ENCODE measurements at regions not wholly inside any gene's neighbourhood (a gene's known extent, or its start where the extent isn't known, plus 50 kb on each side); places are given as distances from the start of the nearest gene placed in this dataset.

GRCh38 chr7:41241641-41242040 is 461.2 kb downstream of the INHBA start:
- no peak for DNase-seq (ENCODE audit: low read depth)

- DNase-seq (ENCODE audit: low read depth): no peak
Measured at GRCh38 chr7:41239596-41239995, 463.3 kb downstream of the INHBA start.

GRCh38 chr7:41238851-41239331 is 464.0 kb downstream of the INHBA start:
- DNase-seq (ENCODE audit: low read depth): no peak

GRCh38 chr7:41237956-41238355 is 464.9 kb downstream of the INHBA start:
- no peak for DNase-seq (ENCODE audit: low read depth)

- DNase-seq (ENCODE audit: low read depth): no peak
Measured at GRCh38 chr7:41232086-41232485, 470.8 kb downstream of the INHBA start.

- no peak for DNase-seq (ENCODE audit: low read depth)
Measured at GRCh38 chr7:41224063-41224763, 478.7 kb downstream of the INHBA start.

- DNase-seq (ENCODE audit: low read depth): no peak
Measured at GRCh38 chr7:41222746-41223145, 480.1 kb downstream of the INHBA start.

- DNase-seq (ENCODE audit: low read depth): no peak
Measured at GRCh38 chr7:41220266-41220665, 482.6 kb downstream of the INHBA start.

GRCh38 chr7:41219276-41219675 is 483.6 kb downstream of the INHBA start:
- no peak for DNase-seq (ENCODE audit: low read depth)

- DNase-seq (ENCODE audit: low read depth): no peak
Measured at GRCh38 chr7:41217306-41217705, 485.6 kb downstream of the INHBA start.

GRCh38 chr7:41207141-41207540 is 495.7 kb downstream of the INHBA start:
- DNase-seq (ENCODE audit: low read depth): no peak

- no peak for DNase-seq (ENCODE audit: low read depth)
Measured at GRCh38 chr7:41206267-41206666, 496.6 kb downstream of the INHBA start.

- no peak for DNase-seq (ENCODE audit: low read depth)
Measured at GRCh38 chr7:41205600-41205999, 497.3 kb downstream of the INHBA start.

- no peak for DNase-seq (ENCODE audit: low read depth)
Measured at GRCh38 chr7:41203542-41203941, 499.3 kb downstream of the INHBA start.

GRCh38 chr7:41201021-41201420 is 501.9 kb downstream of the INHBA start:
- DNase-seq (ENCODE audit: low read depth): no peak

GRCh38 chr7:41199136-41199535 is 503.8 kb downstream of the INHBA start:
- no peak for DNase-seq (ENCODE audit: low read depth)

- DNase-seq (ENCODE audit: low read depth): no peak
Measured at GRCh38 chr7:41198502-41198901, 504.4 kb downstream of the INHBA start.

- no peak for DNase-seq (ENCODE audit: low read depth)
Measured at GRCh38 chr7:41197769-41198168, 505.1 kb downstream of the INHBA start.

- DNase-seq (ENCODE audit: low read depth): no peak
Measured at GRCh38 chr7:41193738-41194282, 509.1 kb downstream of the INHBA start.

- no peak for DNase-seq (ENCODE audit: low read depth)
Measured at GRCh38 chr7:41190581-41190980, 512.3 kb downstream of the INHBA start.

- no peak for DNase-seq (ENCODE audit: low read depth)
Measured at GRCh38 chr7:41189866-41190265, 513.0 kb downstream of the INHBA start.

GRCh38 chr7:41188163-41189130 is 514.4 kb downstream of the INHBA start:
- no peak for DNase-seq (ENCODE audit: low read depth)
